Trophoblast cell (in vitro differentiated cells and primary cell): ENCODE measurements at regions not wholly inside any gene's neighbourhood (a gene's known extent, or its start where the extent isn't known, plus 50 kb on each side); places are given as distances from the start of the nearest gene placed in this dataset.

Experiments
- DNase-seq, 2 donors: peaks; one replicate each; pipeline ENCODE4 v3.0.0-alpha.2; 2016
- H2AFZ ChIP-seq: 2 replicates; pipeline ENCODE4 v1.6.1; 2013; ENCODE audit warnings: low read length, moderate library complexity, mild to moderate bottlenecking; ENCODE audit not compliant: insufficient read depth, poor library complexity
- H2AK5ac ChIP-seq: 2 replicates; pipeline ENCODE4 v1.6.1; 2013; ENCODE audit warnings: mild to moderate bottlenecking, low read length
- H2BK120ac ChIP-seq: 2 replicates; pipeline ENCODE4 v1.6.1; 2013; ENCODE audit warnings: low read length, mild to moderate bottlenecking, moderate library complexity; ENCODE audit not compliant: insufficient read depth, poor library complexity
- H2BK12ac ChIP-seq: 2 replicates; pipeline ENCODE4 v1.6.1; 2013; ENCODE audit warnings: mild to moderate bottlenecking, low read length, moderate library complexity
- H2BK5ac ChIP-seq: 2 replicates; pipeline ENCODE4 v1.6.1; 2013; ENCODE audit warnings: low read length, low read depth, moderate library complexity, mild to moderate bottlenecking; ENCODE audit not compliant: poor library complexity
- H3K14ac ChIP-seq: 2 replicates; pipeline ENCODE4 v1.6.1; 2013; ENCODE audit warnings: mild to moderate bottlenecking, low read length
- H3K18ac ChIP-seq: 2 replicates; pipeline ENCODE4 v1.6.1; 2013; ENCODE audit warnings: mild to moderate bottlenecking, low read length
- H3K23ac ChIP-seq: 2 replicates; pipeline ENCODE4 v1.6.1; 2013; ENCODE audit warnings: low read length
- H3K27ac ChIP-seq: 2 replicates; pipeline ENCODE4 v1.5.1; 2013; ENCODE audit warnings: low read depth, mild to moderate bottlenecking, inconsistent platforms, low read length, moderate library complexity
- H3K27me3 ChIP-seq: 2 replicates; pipeline ENCODE4 v1.6.1; 2013; ENCODE audit warnings: inconsistent platforms, mild to moderate bottlenecking, low read length, moderate library complexity; ENCODE audit not compliant: insufficient read depth
- H3K36me3 ChIP-seq, 2 experiments: 1 replicate in 1 of 2; 2 replicates in 1 of 2; pipeline ENCODE4 v1.6.1; 2013; ENCODE audit warnings: low read length in 2 of 2, mild to moderate bottlenecking in 2 of 2, moderate library complexity in 1 of 2; ENCODE audit not compliant: insufficient read depth in 2 of 2, control insufficient read depth in 1 of 2
- H3K4ac ChIP-seq: 2 replicates; pipeline ENCODE4 v1.6.1; 2013; ENCODE audit warnings: low read depth, mild to moderate bottlenecking, low read length, moderate library complexity
- H3K4me1 ChIP-seq, 2 experiments: 1 replicate in 1 of 2; 2 replicates in 1 of 2; pipeline ENCODE4 v1.6.1; 2013; ENCODE audit warnings: low read length in 2 of 2, mild to moderate bottlenecking in 2 of 2, moderate library complexity in 1 of 2; ENCODE audit not compliant: insufficient read depth in 2 of 2, control insufficient read depth in 1 of 2
- H3K4me2 ChIP-seq: 2 replicates; pipeline ENCODE4 v1.6.1; 2013; ENCODE audit warnings: inconsistent platforms, mild to moderate bottlenecking, low read length, moderate library complexity
- H3K4me3 ChIP-seq: 2 replicates; pipeline ENCODE4 v1.5.1; 2013; ENCODE audit warnings: mild to moderate bottlenecking, low read depth, low read length, inconsistent platforms
- H3K79me1 ChIP-seq: one replicate; pipeline ENCODE4 v1.6.1; 2013; ENCODE audit warnings: low read length
- H3K79me2 ChIP-seq: 2 replicates; pipeline ENCODE4 v1.6.1; 2013; ENCODE audit warnings: low read length, mild to moderate bottlenecking; ENCODE audit not compliant: control insufficient read depth, insufficient read depth, poor library complexity
- H3K9ac ChIP-seq: 2 replicates; pipeline ENCODE4 v1.6.1; 2013; ENCODE audit warnings: mild to moderate bottlenecking, low read length
- H3K9me3 ChIP-seq: 2 replicates; pipeline ENCODE4 v1.6.1; 2013; ENCODE audit warnings: low read depth, mild to moderate bottlenecking, control low read depth, inconsistent platforms, low read length; ENCODE audit not compliant: insufficient read depth
- H4K12ac ChIP-seq: 2 replicates; pipeline ENCODE4 v1.6.1; 2013; ENCODE audit warnings: low read depth, mild to moderate bottlenecking, low read length, moderate library complexity
- H4K8ac ChIP-seq: 2 replicates; pipeline ENCODE4 v1.6.1; 2013; ENCODE audit warnings: low read depth, mild to moderate bottlenecking, low read length, moderate library complexity
- H4K91ac ChIP-seq: one replicate; pipeline ENCODE4 v1.6.1; 2013; ENCODE audit warnings: low read depth, mild to moderate bottlenecking, low read length, moderate library complexity
- WGBS: extraction: QIAGEN DNeasy Blood & Tissue Kit; methylation state at CpG from one replicate; pipeline ENCODE4 v1.1.7; 2013; ENCODE audit warnings: missing lambda C conversion rate; ENCODE audit not compliant: insufficient read length, insufficient coverage; ENCODE audit errors: extremely low coverage; 5-methylcytosine and 5-hydroxymethylcytosine counted together

DNA sequence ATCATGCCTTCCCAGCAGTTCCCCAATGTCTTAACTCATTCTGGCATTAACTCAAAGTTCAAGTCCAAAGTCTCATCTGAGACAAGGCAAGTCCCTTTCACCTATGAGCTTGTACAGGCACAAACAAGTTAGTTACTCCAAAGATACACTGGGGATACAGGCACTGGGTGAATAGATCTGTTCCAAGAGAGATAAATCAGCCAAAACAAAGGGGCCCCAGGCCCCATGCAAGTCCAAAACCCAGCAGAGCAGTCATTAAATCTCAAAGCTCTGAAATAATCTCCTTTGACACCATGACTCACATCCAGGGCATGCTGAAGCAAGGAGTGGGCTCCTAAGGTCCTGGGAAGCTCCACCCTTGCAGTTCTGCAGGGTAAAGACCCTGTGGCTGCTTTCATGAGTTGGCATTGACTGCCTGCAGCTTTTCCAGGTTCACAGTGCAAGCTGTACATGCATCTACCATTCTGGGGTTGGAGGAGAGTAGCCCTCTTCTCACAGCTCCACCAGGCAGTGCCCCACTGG lies 332.2 kb upstream of the KIF2B start:
- H3K9ac ChIP-seq: no peak overlapping the region
- no peak overlapping the region for H3K4me2 ChIP-seq
- no peak overlapping the region for H3K14ac ChIP-seq
- no peak overlapping the region for H2BK5ac ChIP-seq
- H3K4ac ChIP-seq: no peak overlapping the region
- H3K36me3 ChIP-seq: no peaks in the 10 kb centered on the region
- H2AFZ ChIP-seq: no peak overlapping the region
- no peaks in the 10 kb centered on the region for H3K4me1 ChIP-seq
- no peaks in the 10 kb centered on the region for H3K27me3 ChIP-seq
- H4K91ac ChIP-seq: no peak overlapping the region
- no peak overlapping the region for H2BK12ac ChIP-seq
- no peak overlapping the region for H3K4me3 ChIP-seq
- H2BK120ac ChIP-seq: no peak overlapping the region
- no peak overlapping the region for H4K8ac ChIP-seq
- H3K18ac ChIP-seq: no peak overlapping the region
- no peaks in the 10 kb centered on the region for H3K79me2 ChIP-seq
- H4K12ac ChIP-seq: no peak overlapping the region
- H3K23ac ChIP-seq: no peak overlapping the region
- H2AK5ac ChIP-seq: no peak overlapping the region
- no peaks in the 10 kb centered on the region for H3K79me1 ChIP-seq
- no peak for DNase-seq
- H3K27ac ChIP-seq: no peak overlapping the region
- peaks cover 2% of the 10 kb centered on the region for H3K9me3 ChIP-seq

DNA sequence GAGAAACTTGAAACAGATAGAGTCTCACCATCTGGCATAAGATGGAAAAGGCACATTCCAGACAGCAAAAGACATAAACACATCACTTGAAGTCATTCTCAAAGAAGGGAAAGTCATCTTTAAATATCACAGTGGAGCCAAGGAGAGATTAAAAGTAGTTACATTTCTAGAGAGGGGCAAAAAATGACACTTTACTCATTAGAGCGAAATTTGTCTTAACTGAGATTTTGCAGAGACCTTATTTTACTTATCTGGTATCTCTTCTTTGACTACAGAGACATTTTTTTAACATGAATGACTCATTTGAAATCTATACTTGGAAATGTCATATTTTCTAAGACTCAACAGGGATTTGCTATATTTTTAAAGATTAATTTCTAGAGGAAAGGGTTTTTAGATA lies 339.0 kb upstream of the KIF2B start:
- Histone ChIP-seq H3K4ac (no peak overlapping the region), H2AK5ac (no peak overlapping the region), H2AFZ (no peak overlapping the region), H3K27me3 (no peaks in the 10 kb centered on the region), H3K23ac (no peak overlapping the region), H3K9me3 (no peaks in the 10 kb centered on the region), H4K8ac (no peak overlapping the region), H3K9ac (no peak overlapping the region), H2BK12ac (no peak overlapping the region), H3K14ac (no peak overlapping the region), H3K4me2 (no peak overlapping the region), H3K27ac (no peak overlapping the region), H3K4me3 (no peak overlapping the region), H3K18ac (no peak overlapping the region), H3K79me2 (no peaks in the 10 kb centered on the region), H3K36me3 (no peaks in the 10 kb centered on the region), H4K91ac (no peak overlapping the region), H3K4me1 (no peaks in the 10 kb centered on the region), H2BK120ac (no peak overlapping the region), H4K12ac (no peak overlapping the region), H2BK5ac (no peak overlapping the region), H3K79me1 (no peaks in the 10 kb centered on the region)
- no peak for DNase-seq
- no CpG with 5 or more reads among the region's 1 CpG for WGBS

DNA sequence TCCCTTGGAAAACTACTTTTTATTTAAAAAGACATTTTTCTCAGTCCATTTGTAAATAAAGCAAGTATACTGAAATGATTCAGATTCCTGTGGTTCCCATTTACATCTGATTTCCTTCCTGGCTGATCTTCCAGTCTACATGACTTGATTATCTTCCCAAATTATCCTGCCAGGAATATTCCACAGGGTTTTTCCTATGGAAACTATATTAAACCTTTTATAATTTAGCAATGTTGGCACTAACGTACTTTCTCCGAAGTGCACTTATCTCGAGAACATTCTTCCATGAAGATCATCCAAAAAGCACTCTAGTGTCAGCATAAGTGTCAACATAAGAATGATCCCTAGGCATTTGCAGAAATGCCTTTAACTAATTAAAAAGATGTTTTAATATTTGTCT lies 347.7 kb upstream of the KIF2B start:
- Histone ChIP-seq H3K4ac (no peak overlapping the region), H3K18ac (no peak overlapping the region), H2AFZ (no peak overlapping the region), H3K4me1 (no peaks in the 10 kb centered on the region), H3K9me3 (no peaks in the 10 kb centered on the region), H2BK120ac (no peak overlapping the region), H3K27me3 (no peaks in the 10 kb centered on the region), H3K4me2 (no peak overlapping the region), H2BK12ac (no peak overlapping the region), H3K79me2 (no peaks in the 10 kb centered on the region), H3K27ac (no peak overlapping the region), H3K23ac (no peak overlapping the region), H3K9ac (no peak overlapping the region), H4K91ac (no peak overlapping the region), H2BK5ac (no peak overlapping the region), H3K79me1 (no peaks in the 10 kb centered on the region), H3K36me3 (no peaks in the 10 kb centered on the region), H2AK5ac (no peak overlapping the region), H3K4me3 (no peak overlapping the region), H4K12ac (no peak overlapping the region), H4K8ac (no peak overlapping the region), H3K14ac (no peak overlapping the region)
- WGBS: no CpG with 5 or more reads among the region's 3 CpGs
- DNase-seq: no peak

DNA sequence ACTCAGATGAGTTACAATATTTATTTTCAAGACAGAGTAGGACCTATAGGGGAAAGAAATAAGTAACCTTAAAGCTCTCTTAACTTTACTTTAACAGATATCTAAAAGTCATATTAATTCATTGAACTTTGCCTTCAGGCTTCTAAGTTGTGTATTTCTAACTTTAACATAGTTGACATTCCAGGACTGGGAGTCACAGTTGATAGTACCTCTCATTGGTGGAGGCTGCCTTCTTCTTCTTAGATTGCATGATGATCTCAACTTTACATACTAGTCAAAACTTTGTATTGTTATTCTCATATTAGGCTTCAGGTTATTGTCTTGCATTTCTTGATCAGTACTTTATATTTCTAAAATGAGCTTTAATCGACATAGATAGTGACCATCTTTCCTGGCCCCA lies 350.1 kb upstream of the KIF2B start:
- no peak overlapping the region for H3K27ac ChIP-seq

More for the DNA sequence above, 350.1 kb upstream of the KIF2B start:
- no CpG with 5 or more reads among the region's 1 CpG for WGBS
- no peak overlapping the region for H4K8ac ChIP-seq
- no peaks in the 10 kb centered on the region for H3K79me2 ChIP-seq
- no peak overlapping the region for H3K4ac ChIP-seq
- H3K79me1 ChIP-seq: no peaks in the 10 kb centered on the region
- no peaks in the 10 kb centered on the region for H3K4me1 ChIP-seq
- no peak overlapping the region for H4K91ac ChIP-seq
- no peak overlapping the region for H2BK12ac ChIP-seq
- H3K14ac ChIP-seq: no peak overlapping the region
- no peak overlapping the region for H3K4me2 ChIP-seq
- no peak overlapping the region for H3K23ac ChIP-seq
- no peak for DNase-seq
- no peak overlapping the region for H3K4me3 ChIP-seq
- no peak overlapping the region for H3K18ac ChIP-seq
- no peak overlapping the region for H2AK5ac ChIP-seq
- H4K12ac ChIP-seq: no peak overlapping the region
- no peaks in the 10 kb centered on the region for H3K36me3 ChIP-seq
- no peak overlapping the region for H2AFZ ChIP-seq
- no peaks in the 10 kb centered on the region for H3K9me3 ChIP-seq
- H2BK120ac ChIP-seq: no peak overlapping the region
- H3K27me3 ChIP-seq: no peaks in the 10 kb centered on the region
- H3K9ac ChIP-seq: no peak overlapping the region
- no peak overlapping the region for H2BK5ac ChIP-seq
